Loucy (cell line): ENCODE measurements at regions not wholly inside any gene's neighbourhood (a gene's known extent, or its start where the extent isn't known, plus 50 kb on each side); places are given as distances from the start of the nearest gene placed in this dataset.
"Not testable (repeated sequence)": the region's sequence is repeated elsewhere in the genome, so short reads cannot be mapped to it uniquely, and the experiment has no call there.

ENCODE experiments used
- H2AFZ ChIP-seq: fragments of 200-600 bp; sonication (generic); 2 replicates; pipeline ENCODE4 v1.6.0; 2016; ENCODE audit warnings: antibody characterized with exemption, mild to moderate bottlenecking, low read length, moderate library complexity
- H3F3A ChIP-seq: fragments of 200-600 bp; 2 replicates; pipeline ENCODE4 v1.6.0; 2016; ENCODE audit warnings: antibody characterized with exemption, low read depth, mild to moderate bottlenecking
- H3K27me3 ChIP-seq: fragments of 200-600 bp; sonication (generic); 2 replicates; pipeline ENCODE4 v1.6.1; 2014; ENCODE audit warnings: low read length, mild to moderate bottlenecking; ENCODE audit not compliant: insufficient read depth, poor library complexity, severe bottlenecking
- H3K36me3 ChIP-seq: fragments of 200-600 bp; sonication (generic); 2 replicates; pipeline ENCODE4 v1.6.1; 2016; ENCODE audit warnings: low read length; ENCODE audit not compliant: insufficient read depth
- H3K4me1 ChIP-seq: fragments of 200-600 bp; sonication (generic); 2 replicates; pipeline ENCODE4 v1.5.1; 2014; ENCODE audit warnings: low read length, mild to moderate bottlenecking; ENCODE audit not compliant: insufficient read depth, poor library complexity, severe bottlenecking
- H3K4me2 ChIP-seq: fragments of 200-600 bp; sonication (generic); 2 replicates; pipeline ENCODE4 v1.6.0; 2014; ENCODE audit warnings: antibody characterized with exemption, low read length, low read depth, mild to moderate bottlenecking; ENCODE audit not compliant: poor library complexity, severe bottlenecking
- H3K4me3 ChIP-seq: fragments of 200-600 bp; sonication (generic); 2 replicates; pipeline ENCODE4 v1.5.1; 2014; ENCODE audit warnings: low read length, mild to moderate bottlenecking, mixed read lengths; ENCODE audit not compliant: poor library complexity, severe bottlenecking
- H3K79me2 ChIP-seq: fragments of 200-600 bp; sonication (generic); 2 replicates; pipeline ENCODE4 v1.6.1; 2014; ENCODE audit warnings: low read length; ENCODE audit not compliant: insufficient read depth
- H3K9ac ChIP-seq: fragments of 200-600 bp; sonication (generic); 2 replicates; pipeline ENCODE4 v1.6.0; 2014; ENCODE audit warnings: mild to moderate bottlenecking, low read depth, low read length, moderate library complexity; ENCODE audit not compliant: poor library complexity, severe bottlenecking
- H3K9me2 ChIP-seq: fragments of 200-600 bp; sonication (generic); replicated peaks from 2 replicates; pipeline ENCODE4 v1.6.1; 2016; ENCODE audit warnings: low read depth, low read length, mixed read lengths
- H3K9me3 ChIP-seq: fragments of 200-600 bp; sonication (generic); 2 replicates; pipeline ENCODE4 v1.6.1; 2014; ENCODE audit warnings: mild to moderate bottlenecking, antibody characterized with exemption, low read length, low read depth; ENCODE audit not compliant: insufficient read depth
- H4K20me1 ChIP-seq: fragments of 200-600 bp; sonication (generic); 2 replicates; pipeline ENCODE4 v1.6.0; 2014; ENCODE audit warnings: antibody characterized with exemption, low read length, mild to moderate bottlenecking; ENCODE audit not compliant: insufficient read depth, poor library complexity, severe bottlenecking

DNA sequence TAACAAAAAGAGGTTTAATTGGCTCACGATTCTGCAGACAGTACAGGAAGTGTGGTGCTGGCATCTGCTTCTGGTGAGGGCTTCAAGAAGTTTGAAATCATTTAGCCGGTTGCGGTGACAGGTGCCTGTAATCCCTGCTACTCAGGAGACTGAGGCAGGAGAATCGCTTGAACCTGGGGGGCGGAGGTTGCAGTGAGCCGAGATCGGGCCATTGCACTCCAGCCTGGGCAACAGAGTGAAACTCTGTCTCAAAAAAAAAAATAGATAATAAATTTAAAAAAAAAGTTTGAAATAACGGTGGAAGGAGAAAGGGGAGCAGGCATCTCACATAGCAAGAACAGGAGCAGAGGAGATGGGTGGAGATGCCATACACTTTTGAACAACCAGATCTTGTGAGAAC, 71.9 kb upstream of the TPTE start:
- H3K36me3 ChIP-seq, H3K27me3 ChIP-seq, H3K9me2 ChIP-seq, H3K4me3 ChIP-seq, H3K4me1 ChIP-seq, H3K4me2 ChIP-seq, H3K79me2 ChIP-seq, H3K9ac ChIP-seq, H3F3A ChIP-seq, H4K20me1 ChIP-seq, H2AFZ ChIP-seq: not testable (repeated sequence)
- peaks cover 12% of the 10 kb centered on the region; the same call in 1 of the 2 replicates for H3K9me3 ChIP-seq

GRCh38 chr21:10451274-10451673, 70.1 kb upstream of the TPTE start:
- H4K20me1 ChIP-seq, H3K4me3 ChIP-seq, H3F3A ChIP-seq, H3K36me3 ChIP-seq, H3K27me3 ChIP-seq, H3K4me1 ChIP-seq, H3K9me2 ChIP-seq, H3K79me2 ChIP-seq, H3K4me2 ChIP-seq, H3K9ac ChIP-seq, H2AFZ ChIP-seq: not testable (repeated sequence)
- peaks cover 12% of the 10 kb centered on the region; the same call in 1 of the 2 replicates for H3K9me3 ChIP-seq

- not testable (repeated sequence) for H3K27me3 ChIP-seq, H2AFZ ChIP-seq, H3K9ac ChIP-seq, H3F3A ChIP-seq, H3K4me2 ChIP-seq, H3K36me3 ChIP-seq, H3K4me3 ChIP-seq, H4K20me1 ChIP-seq, H3K4me1 ChIP-seq, H3K9me2 ChIP-seq, H3K79me2 ChIP-seq
- H3K9me3 ChIP-seq = peaks cover 12% of the 10 kb centered on the region
Observed at GRCh38 chr21:10457765-10458164, 63.6 kb upstream of the TPTE start.

- H2AFZ ChIP-seq, H4K20me1 ChIP-seq, H3K4me1 ChIP-seq, H3K79me2 ChIP-seq, H3K36me3 ChIP-seq, H3F3A ChIP-seq, H3K9ac ChIP-seq, H3K4me2 ChIP-seq, H3K4me3 ChIP-seq, H3K27me3 ChIP-seq, H3K9me2 ChIP-seq: not testable (repeated sequence)
- H3K9me3 ChIP-seq = peaks cover 17% of the 10 kb centered on the region
Observed at GRCh38 chr21:10460957-10461356, 60.4 kb upstream of the TPTE start.

DNA sequence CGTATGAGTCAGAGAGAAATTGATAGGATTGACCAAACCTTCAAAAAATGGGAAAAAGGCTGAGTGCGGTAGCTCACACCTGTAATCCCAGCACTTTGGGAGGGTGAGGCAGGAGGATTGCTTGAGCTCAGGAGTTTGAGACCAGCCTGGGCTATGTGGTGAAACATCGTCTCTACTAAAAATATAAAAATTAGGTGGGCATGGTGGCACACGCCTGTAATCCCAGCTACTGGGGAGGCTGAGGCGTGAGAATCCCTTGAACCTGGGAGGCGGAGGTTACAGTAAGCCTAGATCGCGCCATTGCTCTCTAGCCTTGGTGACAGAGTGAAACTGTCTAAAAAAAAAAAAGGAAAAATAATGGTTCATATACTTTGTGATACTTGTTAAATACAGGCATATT, 59.9 kb upstream of the TPTE start:
- not testable (repeated sequence) for H3K79me2 ChIP-seq, H3K4me2 ChIP-seq, H3K27me3 ChIP-seq, H3K4me1 ChIP-seq, H4K20me1 ChIP-seq, H3K9ac ChIP-seq, H2AFZ ChIP-seq, H3F3A ChIP-seq, H3K9me2 ChIP-seq, H3K4me3 ChIP-seq, H3K36me3 ChIP-seq
- H3K9me3 ChIP-seq = peaks cover 17% of the 10 kb centered on the region
